Duodenal mucosa (tissue), 2 donors: ENCODE measurements at regions not wholly inside any gene's neighbourhood (a gene's known extent, or its start where the extent isn't known, plus 50 kb on each side); places are given as distances from the start of the nearest gene placed in this dataset.
"Not testable (repeated sequence)": the region's sequence is repeated elsewhere in the genome, so short reads cannot be mapped to it uniquely, and the experiment has no call there.

Experiments
- H3K27ac ChIP-seq: one replicate; pipeline ENCODE4 v1.7.0; 2013; ENCODE audit warnings: low read depth, low read length
- H3K27me3 ChIP-seq, 2 donors: one replicate each; pipeline ENCODE4 v1.7.0; 2013; ENCODE audit warnings: low read length in 2 of 2, control low read depth in 1 of 2; ENCODE audit not compliant: insufficient read depth in 2 of 2, control insufficient read depth in 1 of 2
- H3K36me3 ChIP-seq, 2 donors: one replicate each; pipeline ENCODE4 v1.7.0; 2013; ENCODE audit warnings: low read length in 2 of 2, control low read depth in 1 of 2; ENCODE audit not compliant: insufficient read depth in 2 of 2, control insufficient read depth in 1 of 2
- H3K4me1 ChIP-seq, 2 donors: one replicate each; pipeline ENCODE4 v1.7.0; 2013; ENCODE audit warnings: low read length in 2 of 2, control low read depth in 1 of 2; ENCODE audit not compliant: insufficient read depth in 2 of 2, control insufficient read depth in 1 of 2
- H3K4me3 ChIP-seq, 2 donors: one replicate each; pipeline ENCODE4 v1.7.0; 2013; ENCODE audit warnings: low read length in 2 of 2, low read depth in 1 of 2
- H3K9ac ChIP-seq, 2 donors: one replicate each; pipeline ENCODE4 v1.7.0; 2013; ENCODE audit warnings: low read length in 2 of 2, low read depth in 1 of 2
- H3K9me3 ChIP-seq, 2 donors: one replicate each; pipeline ENCODE4 v1.7.0; 2013; ENCODE audit warnings: low read length in 2 of 2, control low read depth in 1 of 2; ENCODE audit not compliant: control insufficient read depth in 1 of 2

DNA sequence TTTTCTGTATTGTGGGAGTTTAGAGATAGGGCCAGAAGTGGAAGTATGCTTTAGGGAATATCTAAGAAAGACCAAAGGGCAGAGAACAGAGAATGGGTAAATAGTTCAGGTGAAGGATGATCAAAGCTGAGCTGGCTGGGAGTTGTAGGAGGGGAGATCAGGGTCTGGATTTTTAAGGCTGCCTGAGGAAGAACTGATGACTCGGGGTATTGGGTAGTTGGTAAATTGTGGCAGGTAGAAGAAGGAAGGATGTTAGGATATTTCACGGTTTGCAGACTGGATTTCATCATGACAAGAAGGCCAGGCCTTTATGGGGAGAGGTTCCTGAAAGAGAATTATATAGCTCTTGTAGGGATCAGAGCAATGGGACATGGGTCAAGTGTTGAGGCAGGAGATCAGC, 492.9 kb downstream of the UTRN start:
- Histone ChIP-seq H3K4me3 (no peak overlapping the region), H3K36me3 (peaks cover 12 to 13% of the 10 kb centered on the region in 2 donors), H3K27ac (no peak overlapping the region), H3K9ac (no peak overlapping the region), H3K27me3 (no peaks in the 10 kb centered on the region), H3K4me1 (peaks cover 0 to 4% of the 10 kb centered on the region in 2 donors), H3K9me3 (no peaks in the 10 kb centered on the region)

DNA sequence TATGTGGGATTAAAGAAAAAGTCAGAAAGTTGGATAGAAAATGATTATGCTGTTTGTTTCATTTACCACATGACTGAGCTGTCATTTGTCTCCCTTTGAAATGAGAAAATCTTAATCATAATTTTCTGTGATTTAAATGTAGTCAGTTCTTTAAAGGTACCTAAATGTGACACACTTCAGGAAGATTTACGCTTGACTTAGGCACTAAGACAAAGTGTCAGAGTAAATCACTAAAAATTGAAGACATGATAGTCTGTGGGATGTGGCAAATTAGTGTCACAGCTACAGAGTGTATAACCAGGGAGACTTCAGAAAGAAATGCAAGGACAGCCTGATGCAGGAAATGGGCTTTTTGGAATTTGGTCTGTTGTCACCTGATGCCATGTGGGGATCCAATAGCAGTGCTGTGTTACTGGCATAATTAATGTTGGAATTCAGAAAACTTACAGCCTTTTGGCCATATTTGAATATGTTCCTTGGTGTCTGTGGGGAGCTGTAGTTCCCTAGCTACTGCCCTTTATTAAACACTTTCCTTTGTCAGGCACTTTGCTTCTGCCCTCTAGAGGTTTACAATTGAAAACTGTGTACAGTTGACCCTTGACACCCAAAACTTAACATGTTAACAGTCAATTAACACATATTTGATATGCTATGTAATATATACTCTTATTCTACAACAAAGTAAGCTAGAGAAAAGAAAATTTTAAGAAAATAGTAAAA, 493.8 kb downstream of the UTRN start:
- Histone ChIP-seq H3K9me3 (no peaks in the 10 kb centered on the region), H3K27me3 (no peaks in the 10 kb centered on the region), H3K9ac (no peak overlapping the region), H3K27ac (no peak overlapping the region), H3K4me1 (peaks cover 0 to 4% of the 10 kb centered on the region in 2 donors), H3K36me3 (peaks cover 12 to 13% of the 10 kb centered on the region in 2 donors), H3K4me3 (no peak overlapping the region)

DNA sequence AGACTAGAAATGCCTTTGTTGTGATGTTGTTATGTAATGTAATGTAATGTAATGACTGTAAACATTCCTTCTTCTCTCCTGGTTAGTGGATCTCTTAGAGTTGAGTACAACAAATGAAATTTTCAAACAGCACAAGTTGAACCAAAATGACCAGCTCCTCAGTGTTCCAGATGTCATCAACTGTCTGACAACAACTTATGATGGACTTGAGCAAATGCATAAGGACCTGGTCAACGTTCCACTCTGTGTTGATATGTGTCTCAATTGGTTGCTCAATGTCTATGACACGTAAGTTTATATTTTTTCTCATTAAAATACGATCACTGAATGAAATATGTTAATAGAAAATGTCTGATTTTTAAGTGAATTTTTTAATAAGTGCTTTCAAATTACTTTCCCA, 496.7 kb downstream of the UTRN start:
- Histone ChIP-seq H3K9me3 (no peaks in the 10 kb centered on the region), H3K27ac (no peak overlapping the region), H3K4me1 (peaks cover 0 to 4% of the 10 kb centered on the region in 2 donors), H3K27me3 (no peaks in the 10 kb centered on the region), H3K36me3 (peaks cover 0 to 2% of the 10 kb centered on the region in 2 donors), H3K9ac (no peak overlapping the region), H3K4me3 (no peak overlapping the region)

- Histone ChIP-seq H3K36me3 (peaks cover 0 to 2% of the 10 kb centered on the region in 2 donors), H3K9me3 (no peaks in the 10 kb centered on the region), H3K4me1 (peaks cover 0 to 1% of the 10 kb centered on the region in 2 donors), H3K9ac (no peak overlapping the region), H3K27ac (no peak overlapping the region), H3K4me3 (no peak overlapping the region), H3K27me3 (no peaks in the 10 kb centered on the region)
Observed at GRCh38 chr6:144782634-144783033, 497.5 kb downstream of the UTRN start.

DNA sequence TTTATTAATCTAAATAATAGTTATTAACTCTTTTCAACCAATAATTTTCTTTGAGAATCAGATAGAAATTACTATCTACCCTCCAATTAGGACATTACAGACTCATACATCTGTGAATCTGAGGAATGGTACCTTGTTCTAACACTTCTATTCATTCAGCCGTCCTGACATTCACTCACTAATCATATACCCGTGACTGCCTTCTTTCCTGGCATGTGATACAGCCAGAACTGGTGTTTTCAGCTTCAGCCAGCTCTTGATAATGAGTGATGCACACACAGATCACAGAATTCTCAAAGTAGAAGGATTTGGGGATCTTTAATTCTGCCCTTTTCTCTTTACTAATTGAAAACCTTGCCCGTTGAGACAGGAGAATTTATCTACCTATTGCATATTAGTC, 499.9 kb downstream of the UTRN start:
- Histone ChIP-seq H3K4me3 (no peak overlapping the region), H3K36me3 (peaks cover 2% of the 10 kb centered on the region in 2 donors), H3K27me3 (no peaks in the 10 kb centered on the region), H3K4me1 (no peaks in the 10 kb centered on the region), H3K27ac (no peak overlapping the region), H3K9ac (no peak overlapping the region), H3K9me3 (no peaks in the 10 kb centered on the region)

- Histone ChIP-seq H3K27ac (no peak overlapping the region), H3K27me3 (no peaks in the 10 kb centered on the region), H3K36me3 (peaks cover 0 to 6% of the 10 kb centered on the region in 2 donors), H3K4me1 (no peaks in the 10 kb centered on the region), H3K9ac (no peak overlapping the region), H3K4me3 (no peak overlapping the region), H3K9me3 (no peaks in the 10 kb centered on the region)
Observed at GRCh38 chr6:144786825-144787224, 501.7 kb downstream of the UTRN start.

DNA sequence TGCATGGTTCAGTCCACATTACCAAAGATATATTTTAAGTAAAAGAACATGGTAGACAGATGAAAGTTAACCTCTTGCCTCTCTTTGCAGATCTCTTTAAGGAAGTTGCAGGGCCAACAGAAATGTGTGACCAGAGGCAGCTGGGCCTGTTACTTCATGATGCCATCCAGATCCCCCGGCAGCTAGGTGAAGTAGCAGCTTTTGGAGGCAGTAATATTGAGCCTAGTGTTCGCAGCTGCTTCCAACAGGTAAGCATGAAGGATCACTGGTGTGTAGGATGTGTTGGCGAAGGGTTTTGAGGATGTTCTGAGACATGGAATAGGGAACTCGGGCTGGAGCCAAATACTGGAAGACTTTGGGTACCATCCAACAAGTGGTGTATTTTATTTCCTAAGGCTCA, 508.6 kb downstream of the UTRN start:
- H3K9me3 ChIP-seq: no peaks in the 10 kb centered on the region
- H3K4me3 ChIP-seq: no peak overlapping the region
- no peaks in the 10 kb centered on the region for H3K4me1 ChIP-seq
- H3K27ac ChIP-seq: no peak overlapping the region
- peaks cover 13 to 17% of the 10 kb centered on the region in 2 donors for H3K36me3 ChIP-seq
- H3K27me3 ChIP-seq: no peaks in the 10 kb centered on the region
- no peak overlapping the region for H3K9ac ChIP-seq

DNA sequence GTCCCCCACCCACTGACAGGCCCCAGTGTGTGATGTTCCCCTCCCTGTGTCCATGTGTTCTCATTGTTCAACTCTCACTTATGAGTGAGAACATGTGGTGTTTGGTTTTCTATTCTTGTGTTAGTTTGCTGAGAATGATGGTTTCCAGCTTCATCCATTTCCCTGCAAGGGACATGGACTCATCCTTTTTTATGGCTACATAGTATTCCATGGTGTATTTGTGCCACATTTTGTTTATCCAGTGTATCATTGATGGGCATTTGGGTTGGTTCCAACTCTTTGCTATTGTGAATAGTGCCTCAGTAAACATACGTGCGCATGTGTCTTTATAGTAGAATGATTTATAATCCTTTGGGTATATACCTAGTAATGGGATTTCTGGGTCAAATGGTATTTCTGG, 509.9 kb downstream of the UTRN start:
- H3K4me3 ChIP-seq, H3K27ac ChIP-seq, H3K27me3 ChIP-seq, H3K4me1 ChIP-seq, H3K9me3 ChIP-seq, H3K9ac ChIP-seq: not testable (repeated sequence)
- H3K36me3 ChIP-seq: peaks cover 12 to 24% of the 10 kb centered on the region in 2 donors

DNA sequence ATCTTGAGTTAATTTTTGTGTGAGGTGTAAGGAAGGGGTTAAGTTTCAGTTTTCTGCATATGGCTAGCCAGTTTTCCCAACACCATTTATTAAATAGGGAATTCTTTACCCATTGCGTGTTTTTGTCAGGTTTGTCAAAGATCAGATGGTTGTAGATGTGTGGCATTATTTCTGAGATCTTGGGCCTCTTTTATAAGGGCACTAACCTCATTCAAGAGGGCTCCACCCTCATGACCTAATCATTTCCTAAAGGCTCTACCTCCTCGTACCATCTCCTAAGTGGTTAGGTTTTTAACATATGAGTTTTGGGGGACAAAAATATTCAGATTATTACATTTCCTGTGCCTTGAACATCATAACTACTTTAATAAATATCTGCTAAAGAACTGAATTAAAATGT, 510.9 kb downstream of the UTRN start:
- Histone ChIP-seq H3K27ac (no peak overlapping the region), H3K9ac (no peak overlapping the region), H3K36me3 (peaks cover 7 to 24% of the 10 kb centered on the region in 2 donors), H3K4me3 (no peak overlapping the region), H3K27me3 (no peaks in the 10 kb centered on the region), H3K9me3 (no peaks in the 10 kb centered on the region), H3K4me1 (no peaks in the 10 kb centered on the region)

DNA sequence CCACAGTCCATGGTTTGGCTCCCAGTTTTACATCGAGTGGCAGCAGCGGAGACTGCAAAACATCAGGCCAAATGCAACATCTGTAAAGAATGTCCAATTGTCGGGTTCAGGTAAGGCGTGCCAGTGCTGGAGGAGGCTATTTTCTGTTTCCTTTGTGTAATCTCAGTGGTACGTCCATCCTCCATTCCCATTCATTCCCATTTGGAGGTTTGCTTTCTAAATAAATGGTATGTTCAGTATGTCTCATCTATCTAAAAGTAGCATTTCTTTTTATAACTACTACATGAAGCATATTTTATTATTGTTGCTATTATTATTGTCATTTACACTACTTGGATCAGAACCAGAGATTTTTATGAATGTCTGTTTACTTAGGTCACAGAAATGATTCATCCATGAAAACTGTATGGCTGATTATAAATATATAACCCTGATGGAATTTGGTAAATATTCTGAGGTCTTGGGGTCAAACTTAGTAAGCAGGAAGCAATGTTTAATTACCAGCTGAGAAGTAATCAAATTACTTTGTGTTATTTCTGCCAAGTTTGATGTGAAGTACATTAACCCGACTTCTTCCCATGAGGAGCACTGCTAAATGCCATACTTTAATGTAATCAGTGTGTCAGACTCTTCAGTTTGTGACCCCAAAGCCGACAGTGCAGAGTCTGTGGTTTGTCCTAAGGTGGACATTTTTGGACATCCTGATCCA, 512.9 kb downstream of the UTRN start:
- H3K27me3 ChIP-seq: no peaks in the 10 kb centered on the region
- H3K27ac ChIP-seq: no peak overlapping the region
- peaks cover 7 to 24% of the 10 kb centered on the region in 2 donors for H3K36me3 ChIP-seq
- H3K4me3 ChIP-seq: no peak overlapping the region
- H3K4me1 ChIP-seq: no peaks in the 10 kb centered on the region
- H3K9me3 ChIP-seq: no peaks in the 10 kb centered on the region
- H3K9ac ChIP-seq: no peak overlapping the region
